Adipocyte (in vitro differentiated cells): ENCODE measurements at regions not wholly inside any gene's neighbourhood (a gene's known extent, or its start where the extent isn't known, plus 50 kb on each side); places are given as distances from the start of the nearest gene placed in this dataset.
"Not testable (repeated sequence)": the region's sequence is repeated elsewhere in the genome, so short reads cannot be mapped to it uniquely, and the experiment has no call there.

Experiments used
- DNase-seq: peaks from one replicate; pipeline ENCODE4 v3.0.0-alpha.2; 2015; ENCODE audit warnings: low read depth
- H3K27me3 ChIP-seq: replicated peaks from 2 replicates; pipeline ENCODE4 v1.7.0; 2013; ENCODE audit warnings: mild to moderate bottlenecking, low read length, moderate library complexity; ENCODE audit not compliant: control insufficient read depth, insufficient read depth
- H3K36me3 ChIP-seq: 2 replicates; pipeline ENCODE4 v1.7.0; 2013; ENCODE audit warnings: low read length, mild to moderate bottlenecking, moderate library complexity; ENCODE audit not compliant: control insufficient read depth, insufficient read depth, severe bottlenecking
- H3K4me1 ChIP-seq: 2 replicates; pipeline ENCODE4 v1.7.0; 2013; ENCODE audit warnings: mild to moderate bottlenecking, low read length, moderate library complexity; ENCODE audit not compliant: control insufficient read depth, insufficient read depth
- H3K4me3 ChIP-seq: 2 replicates; pipeline ENCODE4 v1.7.0; 2013; ENCODE audit warnings: mild to moderate bottlenecking, low read length, moderate library complexity
- H3K9ac ChIP-seq: 2 replicates; pipeline ENCODE4 v1.7.0; 2013; ENCODE audit warnings: mild to moderate bottlenecking, low read length, moderate library complexity
- H3K9me3 ChIP-seq: 2 replicates; pipeline ENCODE4 v1.7.0; 2013; ENCODE audit warnings: mild to moderate bottlenecking, low read length, moderate library complexity; ENCODE audit not compliant: control insufficient read depth

GRCh38 chr2:123770996-123771720 lies 253.9 kb upstream of the CNTNAP5 start:
- H3K36me3 ChIP-seq = no peaks in the 10 kb centered on the region
- H3K9me3 ChIP-seq = peaks cover 3% of the 10 kb centered on the region
- H3K4me3 ChIP-seq = no peak overlapping the region
- no peak for DNase-seq
- H3K27me3 ChIP-seq = no peaks in the 10 kb centered on the region
- H3K4me1 ChIP-seq = no peaks in the 10 kb centered on the region
- no peak overlapping the region for H3K9ac ChIP-seq

- peaks cover 3% of the 10 kb centered on the region for H3K9me3 ChIP-seq
- DNase-seq = no peak
- H3K36me3 ChIP-seq = no peaks in the 10 kb centered on the region
- H3K4me1 ChIP-seq = no peaks in the 10 kb centered on the region
- no peaks in the 10 kb centered on the region for H3K27me3 ChIP-seq
- no peak overlapping the region for H3K4me3 ChIP-seq
- no peak overlapping the region for H3K9ac ChIP-seq
These were observed 253.0 kb upstream of the CNTNAP5 start for GRCh38 chr2:123771928-123772632.

GRCh38 chr2:123777116-123777515 lies 248.0 kb upstream of the CNTNAP5 start:
- Histone ChIP-seq H3K9me3 (no peaks in the 10 kb centered on the region), H3K4me3 (no peak overlapping the region), H3K4me1 (no peaks in the 10 kb centered on the region), H3K9ac (no peak overlapping the region), H3K36me3 (no peaks in the 10 kb centered on the region), H3K27me3 (no peaks in the 10 kb centered on the region)
- DNase-seq = no peak

- Histone ChIP-seq H3K36me3 (no peaks in the 10 kb centered on the region), H3K9me3 (peaks cover 13% of the 10 kb centered on the region), H3K4me3 (no peak overlapping the region), H3K4me1 (no peaks in the 10 kb centered on the region), H3K27me3 (no peaks in the 10 kb centered on the region), H3K9ac (no peak overlapping the region)
- no peak for DNase-seq
These were observed 241.9 kb upstream of the CNTNAP5 start for GRCh38 chr2:123783164-123783563.

GRCh38 chr2:123785332-123785731 lies 239.8 kb upstream of the CNTNAP5 start:
- DNase-seq = no peak
- peaks cover 13% of the 10 kb centered on the region for H3K9me3 ChIP-seq
- H3K4me3 ChIP-seq = no peak overlapping the region
- H3K4me1 ChIP-seq = no peaks in the 10 kb centered on the region
- no peaks in the 10 kb centered on the region for H3K36me3 ChIP-seq
- no peak overlapping the region for H3K9ac ChIP-seq
- no peaks in the 10 kb centered on the region for H3K27me3 ChIP-seq

GRCh38 chr2:123791207-123791606 lies 233.9 kb upstream of the CNTNAP5 start:
- Histone ChIP-seq H3K9me3 (peaks cover 5% of the 10 kb centered on the region), H3K36me3 (no peaks in the 10 kb centered on the region), H3K4me3 (no peak overlapping the region), H3K4me1 (no peaks in the 10 kb centered on the region), H3K27me3 (no peaks in the 10 kb centered on the region), H3K9ac (no peak overlapping the region)
- no peak for DNase-seq

- Histone ChIP-seq H3K9ac (no peak overlapping the region), H3K4me1 (no peaks in the 10 kb centered on the region), H3K9me3 (no peaks in the 10 kb centered on the region), H3K36me3 (no peaks in the 10 kb centered on the region), H3K27me3 (no peaks in the 10 kb centered on the region), H3K4me3 (no peak overlapping the region)
- DNase-seq = no peak
These were observed 233.4 kb upstream of the CNTNAP5 start for GRCh38 chr2:123791684-123792083.

GRCh38 chr2:123804126-123804525 lies 221.0 kb upstream of the CNTNAP5 start:
- H3K9me3 ChIP-seq, H3K4me3 ChIP-seq, H3K36me3 ChIP-seq, H3K9ac ChIP-seq, DNase-seq, H3K4me1 ChIP-seq, H3K27me3 ChIP-seq: not testable (repeated sequence)

- H3K9me3 ChIP-seq, H3K4me1 ChIP-seq, H3K36me3 ChIP-seq, H3K4me3 ChIP-seq, H3K9ac ChIP-seq, H3K27me3 ChIP-seq, DNase-seq: not testable (repeated sequence)
These were observed 219.3 kb upstream of the CNTNAP5 start for GRCh38 chr2:123805746-123806145.

GRCh38 chr2:123808243-123808642 lies 216.8 kb upstream of the CNTNAP5 start:
- no peak overlapping the region for H3K9ac ChIP-seq
- no peaks in the 10 kb centered on the region for H3K27me3 ChIP-seq
- H3K4me1 ChIP-seq = no peaks in the 10 kb centered on the region
- peaks cover 7% of the 10 kb centered on the region for H3K9me3 ChIP-seq
- H3K36me3 ChIP-seq = no peaks in the 10 kb centered on the region
- DNase-seq = no peak
- no peak overlapping the region for H3K4me3 ChIP-seq

GRCh38 chr2:123811846-123812245 lies 213.2 kb upstream of the CNTNAP5 start:
- H3K4me3 ChIP-seq = no peak overlapping the region
- no peaks in the 10 kb centered on the region for H3K27me3 ChIP-seq
- no peak for DNase-seq
- H3K36me3 ChIP-seq = no peaks in the 10 kb centered on the region
- no peak overlapping the region for H3K9ac ChIP-seq
- no peaks in the 10 kb centered on the region for H3K4me1 ChIP-seq
- peaks cover 10% of the 10 kb centered on the region for H3K9me3 ChIP-seq
